DND-41 (cell line): ENCODE measurements at regions not wholly inside any gene's neighbourhood (a gene's known extent, or its start where the extent isn't known, plus 50 kb on each side); places are given as distances from the start of the nearest gene placed in this dataset.

ENCODE experiments used
- ATAC-seq: fragments of 200-7000 bp; cut with Tn5 transposase; 3 replicates; pipeline ENCODE4 v1.9.1; 2021; ENCODE audit warnings: low read depth; ENCODE audit not compliant: insufficient read depth
- DNase-seq: peaks from one replicate; pipeline ENCODE4 v3.0.0-alpha.2; 2020
- H2AFZ ChIP-seq: 2 replicates; pipeline ENCODE4 v1.6.0; 2012; ENCODE audit warnings: low read depth, low read length
- H3K27ac ChIP-seq: 2 replicates; pipeline ENCODE4 v1.5.1; 2012; ENCODE audit warnings: low read length, inconsistent platforms
- H3K27me3 ChIP-seq: fragments of 200-600 bp; sonication (generic); 2 replicates; pipeline ENCODE4 v1.6.0; 2012; ENCODE audit warnings: low read length, mild to moderate bottlenecking, inconsistent platforms; ENCODE audit not compliant: insufficient read depth, poor library complexity
- H3K36me3 ChIP-seq: 2 replicates; pipeline ENCODE4 v1.5.1; 2012; ENCODE audit warnings: low read length, inconsistent platforms; ENCODE audit not compliant: insufficient read depth
- H3K4me1 ChIP-seq: 2 replicates; pipeline ENCODE4 v1.5.1; 2012; ENCODE audit warnings: mild to moderate bottlenecking, low read length; ENCODE audit not compliant: insufficient read depth
- H3K4me2 ChIP-seq: 2 replicates; pipeline ENCODE4 v1.6.0; 2012; ENCODE audit warnings: mild to moderate bottlenecking, moderate library complexity, low read length, inconsistent platforms; ENCODE audit not compliant: insufficient read depth
- H3K4me3 ChIP-seq, 2 experiments: fragments of 200-600 bp in 1 of 2; shearing (Covaris generic) in 1 of 2; 2 replicates each; pipeline ENCODE4 v1.5.1; 2012 to 2016; ENCODE audit warnings: inconsistent platforms in 2 of 2, low read length in 2 of 2, mild to moderate bottlenecking in 2 of 2, low read depth in 1 of 2, moderate library complexity in 1 of 2
- H3K79me2 ChIP-seq: 2 replicates; pipeline ENCODE4 v1.6.0; 2012; ENCODE audit warnings: low read length, inconsistent platforms; ENCODE audit not compliant: insufficient read depth
- H3K9ac ChIP-seq: 2 replicates; pipeline ENCODE4 v1.6.0; 2012; ENCODE audit warnings: low read depth, mild to moderate bottlenecking, inconsistent platforms, low read length, moderate library complexity
- H3K9me3 ChIP-seq: 2 replicates; pipeline ENCODE4 v1.5.1; 2012; ENCODE audit warnings: low read length, moderate library complexity, mild to moderate bottlenecking, inconsistent platforms; ENCODE audit not compliant: insufficient read depth, severe bottlenecking
- H4K20me1 ChIP-seq: 2 replicates; pipeline ENCODE4 v1.6.0; 2012; ENCODE audit warnings: low read length; ENCODE audit not compliant: insufficient read depth
- CTCF ChIP-seq: IDR thresholded peaks from 2 replicates; pipeline ENCODE4 v1.5.1; 2012; ENCODE audit warnings: borderline replicate concordance, low read length, moderate library complexity, mild to moderate bottlenecking; ENCODE audit not compliant: poor library complexity, severe bottlenecking; ENCODE audit errors: extremely low read depth
- EZH2 ChIP-seq: IDR thresholded peaks from 3 replicates; pipeline ENCODE4 v1.6.1; 2012; ENCODE audit warnings: borderline replicate concordance, low read depth, mild to moderate bottlenecking, moderate library complexity, low read length, inconsistent platforms; ENCODE audit not compliant: severe bottlenecking

- no peak overlapping the region for H3K9ac ChIP-seq
- no peak for DNase-seq
These were observed 1641.9 kb upstream of the PIK3C3 start for GRCh38 chr18:40313030-40313642.

GRCh38 chr18:40307627-40308026 is 1647.4 kb upstream of the PIK3C3 start:
- Histone ChIP-seq H3K79me2 (no peaks in the 10 kb centered on the region), H4K20me1 (no peaks in the 10 kb centered on the region), H3K4me1 (no peaks in the 10 kb centered on the region), H3K4me3 (no peak overlapping the region), H3K27me3 (no peaks in the 10 kb centered on the region), H3K9me3 (no peaks in the 10 kb centered on the region), H3K4me2 (no peak overlapping the region), H3K9ac (no peak overlapping the region), H2AFZ (no peak overlapping the region), H3K36me3 (no peaks in the 10 kb centered on the region), H3K27ac (no peak overlapping the region)
- no peak for DNase-seq
- TF ChIP-seq CTCF (no peak), EZH2 (no peak)
- ATAC-seq = no peak

More at GRCh38 chr18:40313030-40313642, 1641.9 kb upstream of the PIK3C3 start:
- Histone ChIP-seq H2AFZ (no peak overlapping the region), H3K4me2 (no peak overlapping the region), H3K4me3 (no peak overlapping the region), H3K4me1 (no peaks in the 10 kb centered on the region), H3K36me3 (no peaks in the 10 kb centered on the region), H4K20me1 (no peaks in the 10 kb centered on the region), H3K27ac (no peak overlapping the region), H3K79me2 (no peaks in the 10 kb centered on the region), H3K27me3 (no peaks in the 10 kb centered on the region), H3K9me3 (no peaks in the 10 kb centered on the region)
- ATAC-seq = no peak
- no peak for TF ChIP-seq EZH2
- TF ChIP-seq CTCF = no peak

- no peaks in the 10 kb centered on the region for H3K9me3 ChIP-seq
- ATAC-seq = no peak
- TF ChIP-seq EZH2 = no peak
- TF ChIP-seq CTCF = no peak
These were observed 1658.2 kb upstream of the PIK3C3 start for GRCh38 chr18:40296717-40297413.

More at GRCh38 chr18:40296717-40297413, 1658.2 kb upstream of the PIK3C3 start:
- Histone ChIP-seq H3K9ac (no peak overlapping the region), H3K4me1 (no peaks in the 10 kb centered on the region), H2AFZ (no peak overlapping the region), H3K27me3 (no peaks in the 10 kb centered on the region), H3K27ac (no peak overlapping the region), H3K4me3 (no peak overlapping the region), H3K4me2 (no peak overlapping the region), H3K79me2 (no peaks in the 10 kb centered on the region), H4K20me1 (no peaks in the 10 kb centered on the region), H3K36me3 (no peaks in the 10 kb centered on the region)
- no peak for DNase-seq
